ENCODE measurements at regions not wholly inside any gene's neighbourhood (a gene's known extent, or its start where the extent isn't known, plus 50 kb on each side); places are given as distances from the start of the nearest gene placed in this dataset.

GRCh38 chr7:53246957-53247356 is 211.5 kb downstream of the POM121L12 start:
- Histone ChIP-seq H2BK12ac (ENCODE audit: low read depth, low read length) (0 out of 2 replicates have a peak overlapping the region, but pooled peaks have one; percentile 60), H3K27me3 (replicated peaks in 1 of 4; ENCODE audit: control insufficient read depth in 3 of 4, extremely low read depth in 1 of 4, insufficient read depth in 3 of 4, low read length in 3 of 4) (no peaks in the 10 kb centered on the region), H3K23me2 (ENCODE audit: low read depth, low read length) (no peaks in the 10 kb centered on the region), H3K18ac (ENCODE audit: extremely low read depth, low read length) (no peak overlapping the region), H3K9me3 (ENCODE audit: insufficient read depth in 2 of 2, low read depth in 1 of 2, low read length in 1 of 2) (no peaks in the 10 kb centered on the region), H2BK20ac (ENCODE audit: low read length) (no peak overlapping the region), H3K9ac (replicated peaks in 1 of 4; ENCODE audit: extremely low read depth in 1 of 4, low read depth in 3 of 4, low read length in 3 of 4) (no peak overlapping the region), H4K91ac (replicated peaks; ENCODE audit: insufficient read length, low read length) (no peak overlapping the region), H4K5ac (ENCODE audit: insufficient read length, low read depth, low read length) (no peak overlapping the region), H4K8ac (ENCODE audit: extremely low read depth, insufficient read depth, low read length) (no peak overlapping the region), H3K79me1 (ENCODE audit: low read depth, low read length) (no peaks in the 10 kb centered on the region), H3K4me1 (replicated peaks in 1 of 4; ENCODE audit: control insufficient read depth in 3 of 4, insufficient read depth in 4 of 4, low read length in 3 of 4) (peaks cover 0 to 3% (median 0%) of the 10 kb centered on the region in 4 experiments; a peak in 1 of 7 replicates), H2BK15ac (ENCODE audit: low read length) (no peak overlapping the region), H3K79me2 (ENCODE audit: control insufficient read depth in 1 of 2, insufficient read depth in 2 of 2, low read length in 2 of 2) (no peaks in the 10 kb centered on the region), H2AK5ac (ENCODE audit: low read depth, low read length) (no peak overlapping the region), H3K56ac (replicated peaks; ENCODE audit: insufficient read length, low read depth, low read length) (no peak overlapping the region), H2BK120ac (replicated peaks; ENCODE audit: low read depth, low read length) (no peak overlapping the region), H3K14ac (ENCODE audit: insufficient read length) (no peak overlapping the region), H3K4ac (replicated peaks; ENCODE audit: insufficient read length, low read depth, low read length) (no peak overlapping the region), H4K20me1 (replicated peaks in 1 of 2; ENCODE audit: control insufficient read depth in 1 of 2, insufficient read depth in 2 of 2, low read length in 2 of 2) (no peaks in the 10 kb centered on the region), H3K36me3 (ENCODE audit: control insufficient read depth in 2 of 4, insufficient read depth in 4 of 4, low read length in 3 of 4) (no peaks in the 10 kb centered on the region), H3K4me2 (ENCODE audit: insufficient read depth in 1 of 2, low read depth in 2 of 2, low read length in 2 of 2) (no peak overlapping the region), H3K4me3 (ENCODE audit: extremely low read depth in 1 of 4, insufficient read depth in 2 of 4, low read depth in 3 of 4, low read length in 4 of 4) (no peak overlapping the region), H3K27ac (ENCODE audit: low read depth, low read length) (no peak overlapping the region), H3K23ac (ENCODE audit: insufficient read length) (no peak overlapping the region), H2AFZ (ENCODE audit: low read length) (no peak overlapping the region), H2BK5ac (ENCODE audit: low read depth, low read length) (no peak overlapping the region)
- CTCF ChIA-PET (ENCODE audit: partially characterized antibody): no interaction called here
- FAIRE-seq (no peak), DNase-seq (ENCODE audit: low read depth in 1 of 2, low spot score in 2 of 2) (no peak)
- TF ChIP-seq BACH1 (IDR thresholded peaks at IDR 0.05; ENCODE audit: low read length): no peak
- WGBS, 2 experiments (ENCODE audit: extremely low coverage in 1 of 2, insufficient coverage in 1 of 2, insufficient read length in 1 of 2, insufficient replicate concordance in 2 of 2, low coverage in 1 of 2, low lambda C conversion rate in 2 of 2, missing lambda C conversion rate in 1 of 2): 87% methylated on average over 1 of the region's 1 CpG; no CpG with 5 or more reads in 1 of the 2 experiments
- POLR2A ChIA-PET (ENCODE audit: partially characterized antibody): no interaction called here

Data from H1 (cell line).